Ishikawa (cell line): ENCODE measurements at regions not wholly inside any gene's neighbourhood (a gene's known extent, or its start where the extent isn't known, plus 50 kb on each side); places are given as distances from the start of the nearest gene placed in this dataset.

Experiments used
- EP300 ChIP-seq: IDR thresholded peaks from 2 replicates; pipeline ENCODE4 v1.6.1; 2012; ENCODE audit warnings: borderline replicate concordance
- MAX ChIP-seq: IDR thresholded peaks from 2 replicates; pipeline ENCODE4 v1.6.1; 2012
- NFIC ChIP-seq: IDR thresholded peaks from 2 replicates; pipeline ENCODE4 v1.6.1; 2012
- RAD21 ChIP-seq: IDR thresholded peaks from 2 replicates; pipeline ENCODE4 v1.6.1; 2012; ENCODE audit warnings: low read depth
- REST ChIP-seq: IDR thresholded peaks from 2 replicates; pipeline ENCODE4 v1.6.1; 2012; ENCODE audit warnings: low read depth, mild to moderate bottlenecking
- TAF1 ChIP-seq: IDR thresholded peaks from 2 replicates; pipeline ENCODE4 v1.6.1; 2012; ENCODE audit warnings: low read depth, mild to moderate bottlenecking
- TEAD4 ChIP-seq: IDR thresholded peaks from 2 replicates; pipeline ENCODE4 v1.6.1; 2012

- TF ChIP-seq MAX: no peak
- TF ChIP-seq TAF1: no peak
- TF ChIP-seq REST: no peak
- no peak for TF ChIP-seq EP300
- no peak for TF ChIP-seq TEAD4
- TF ChIP-seq RAD21: no peak
- TF ChIP-seq NFIC: no peak
Measured at GRCh38 chr9:92228628-92229027, 64.9 kb downstream of the IARS1 start.
